ENCODE measurements at regions not wholly inside any gene's neighbourhood (a gene's known extent, or its start where the extent isn't known, plus 50 kb on each side); places are given as distances from the start of the nearest gene placed in this dataset.

GRCh38 chr9:1462626-1463308 lies 412.6 kb downstream of the DMRT2 start:
- intact Hi-C loops (cut with micrococcal nuclease) = no loop called here

GRCh38 chr9:1469996-1470395 lies 419.8 kb downstream of the DMRT2 start:
- intact Hi-C loops (cut with micrococcal nuclease) = no loop called here

GRCh38 chr9:1473956-1474634 lies 423.9 kb downstream of the DMRT2 start:
- intact Hi-C loops (cut with micrococcal nuclease) = no loop called here

- intact Hi-C loops (cut with micrococcal nuclease) = no loop called here
Observed at GRCh38 chr9:1474671-1475070, 424.5 kb downstream of the DMRT2 start.

GRCh38 chr9:1490341-1491232 lies 440.4 kb downstream of the DMRT2 start:
- intact Hi-C loops (cut with micrococcal nuclease) = no loop called here

- intact Hi-C loops (cut with micrococcal nuclease) = no loop called here
Observed at GRCh38 chr9:1492156-1492555, 442.0 kb downstream of the DMRT2 start.

- intact Hi-C loops (cut with micrococcal nuclease) = no loop called here
Observed at GRCh38 chr9:1495282-1496030, 445.3 kb downstream of the DMRT2 start.

- intact Hi-C loops (cut with micrococcal nuclease) = no loop called here
Observed at GRCh38 chr9:1505489-1505888, 455.3 kb downstream of the DMRT2 start.

- intact Hi-C loops (cut with micrococcal nuclease) = no loop called here
Observed at GRCh38 chr9:1510712-1511111, 460.6 kb downstream of the DMRT2 start.

- intact Hi-C loops (cut with micrococcal nuclease) = no loop called here
Observed at GRCh38 chr9:1513105-1513504, 462.9 kb downstream of the DMRT2 start.

- intact Hi-C loops (cut with micrococcal nuclease) = no loop called here
Observed at GRCh38 chr9:1514250-1514649, 464.1 kb downstream of the DMRT2 start.

GRCh38 chr9:1514776-1515363 lies 464.7 kb downstream of the DMRT2 start:
- intact Hi-C loops (cut with micrococcal nuclease) = no loop called here

- intact Hi-C loops (cut with micrococcal nuclease) = no loop called here
Observed at GRCh38 chr9:1515557-1515956, 465.4 kb downstream of the DMRT2 start.

GRCh38 chr9:1521547-1521946 lies 471.4 kb downstream of the DMRT2 start:
- intact Hi-C loops (cut with micrococcal nuclease) = no loop called here

GRCh38 chr9:1522219-1522767 lies 472.1 kb downstream of the DMRT2 start:
- intact Hi-C loops (cut with micrococcal nuclease) = no loop called here

- intact Hi-C loops (cut with micrococcal nuclease) = no loop called here
Observed at GRCh38 chr9:1528456-1528855, 478.3 kb downstream of the DMRT2 start.

GRCh38 chr9:1530696-1531095 lies 480.5 kb downstream of the DMRT2 start:
- intact Hi-C loops (cut with micrococcal nuclease) = no loop called here

- intact Hi-C loops (cut with micrococcal nuclease) = no loop called here
Observed at GRCh38 chr9:1531424-1531823, 481.3 kb downstream of the DMRT2 start.

- intact Hi-C loops (cut with micrococcal nuclease) = no loop called here
Observed at GRCh38 chr9:1532171-1532570, 482.0 kb downstream of the DMRT2 start.

GRCh38 chr9:1535051-1535450 lies 480.1 kb upstream of the SMARCA2 start:
- intact Hi-C loops (cut with micrococcal nuclease) = no loop called here

- intact Hi-C loops (cut with micrococcal nuclease) = no loop called here
Observed at GRCh38 chr9:1535599-1535998, 479.5 kb upstream of the SMARCA2 start.

Measured in T-helper 1 cell treated with Interleukin-12 subunit alpha and Interleukin-12 subunit beta and Interleukin-4 antibody, amounts not matched to agents 30 ng/mL and 1 ng/mL, for 36 hours (primary cell).